ENCODE measurements at regions not wholly inside any gene's neighbourhood (a gene's known extent, or its start where the extent isn't known, plus 50 kb on each side); places are given as distances from the start of the nearest gene placed in this dataset.

- Mint-ChIP-seq H3K4me3 (no peak overlapping the region), H3K36me3 (ENCODE audit: low read depth) (no peaks in the 10 kb centered on the region; the same call in 1 of the 2 replicates), H3K9me3 (peaks cover 9% of the 10 kb centered on the region), H3K27me3 (ENCODE audit: insufficient read depth) (peaks cover 7% of the 10 kb centered on the region), H3K27ac (no peak overlapping the region), H3K4me1 (ENCODE audit: low read depth) (no peaks in the 10 kb centered on the region; the same call in 1 of the 2 replicates)
- TF ChIP-seq CTCF (IDR thresholded peaks at IDR 0.05), result no peak
- DNase-seq, result no peak
Measured at GRCh38 chr6:6927521-6928361, 180.0 kb upstream of the RREB1 start.

- no peaks in the 10 kb centered on the region; the same call in 1 of the 2 replicates for H3K36me3 Mint-ChIP-seq (ENCODE audit: low read depth)
- TF ChIP-seq CTCF (IDR thresholded peaks at IDR 0.05), result no peak
- peaks cover 9% of the 10 kb centered on the region for H3K9me3 Mint-ChIP-seq
- H3K27me3 Mint-ChIP-seq (ENCODE audit: insufficient read depth), result peaks cover 12% of the 10 kb centered on the region
- no peak overlapping the region for H3K27ac Mint-ChIP-seq
- no peak for DNase-seq
- no peak overlapping the region for H3K4me3 Mint-ChIP-seq
- H3K4me1 Mint-ChIP-seq (ENCODE audit: low read depth), result no peaks in the 10 kb centered on the region; the same call in 1 of the 2 replicates
Measured at GRCh38 chr6:6930223-6930880, 177.4 kb upstream of the RREB1 start.

- H3K4me3 Mint-ChIP-seq, result no peak overlapping the region
- H3K36me3 Mint-ChIP-seq (ENCODE audit: low read depth), result no peaks in the 10 kb centered on the region; the same call in 1 of the 2 replicates
- no peaks in the 10 kb centered on the region; the same call in 1 of the 2 replicates for H3K4me1 Mint-ChIP-seq (ENCODE audit: low read depth)
Measured at GRCh38 chr6:6931071-6932025, 176.4 kb upstream of the RREB1 start.

GRCh38 chr6:6932341-6932740, 175.4 kb upstream of the RREB1 start:
- Mint-ChIP-seq H3K27ac (no peak overlapping the region), H3K4me3 (no peak overlapping the region), H3K27me3 (ENCODE audit: insufficient read depth) (peaks cover 12% of the 10 kb centered on the region), H3K9me3 (no peaks in the 10 kb centered on the region; the same call in none of the 2 replicates), H3K4me1 (ENCODE audit: low read depth) (no peaks in the 10 kb centered on the region; the same call in 1 of the 2 replicates), H3K36me3 (ENCODE audit: low read depth) (no peaks in the 10 kb centered on the region)
- no peak for TF ChIP-seq CTCF (IDR thresholded peaks at IDR 0.05)
- DNase-seq, result no peak

More at GRCh38 chr6:6931071-6932025, 176.4 kb upstream of the RREB1 start:
- TF ChIP-seq CTCF (IDR thresholded peaks at IDR 0.05), result no peak
- no peak overlapping the region for H3K27ac Mint-ChIP-seq
- H3K9me3 Mint-ChIP-seq, result peaks cover 7% of the 10 kb centered on the region
- DNase-seq, result no peak
- H3K27me3 Mint-ChIP-seq (ENCODE audit: insufficient read depth), result peaks cover 12% of the 10 kb centered on the region

- Mint-ChIP-seq H3K4me1 (ENCODE audit: low read depth) (no peaks in the 10 kb centered on the region), H3K27ac (no peak overlapping the region), H3K27me3 (ENCODE audit: insufficient read depth) (peaks cover 12% of the 10 kb centered on the region), H3K9me3 (peaks cover under 1% of the 10 kb centered on the region), H3K4me3 (no peak overlapping the region), H3K36me3 (ENCODE audit: low read depth) (no peaks in the 10 kb centered on the region)
- DNase-seq, result no peak
- TF ChIP-seq CTCF (IDR thresholded peaks at IDR 0.05), result no peak
Measured at GRCh38 chr6:6932968-6933367, 174.8 kb upstream of the RREB1 start.

All from HFFc6 (cell line).